RWPE2 (cell line): ENCODE measurements at regions not wholly inside any gene's neighbourhood (a gene's known extent, or its start where the extent isn't known, plus 50 kb on each side); places are given as distances from the start of the nearest gene placed in this dataset.

ENCODE experiments used
- ATAC-seq: fragments of 200-7000 bp; cut with Tn5 transposase; 3 replicates; pipeline ENCODE4 v1.9.1; 2021; ENCODE audit warnings: low read depth
- DNase-seq: peaks from one replicate; pipeline ENCODE4 v3.0.0-alpha.2; 2020; ENCODE audit warnings: low spot score
- H3K27ac ChIP-seq: fragments of 450-650 bp; 2 replicates; pipeline ENCODE4 v1.5.1; 2017; ENCODE audit warnings: mild to moderate bottlenecking; ENCODE audit not compliant: poor library complexity, severe bottlenecking
- H3K27me3 ChIP-seq: fragments of 250-450 bp; sonication (Bioruptor Pico); 2 replicates; pipeline ENCODE4 v1.5.1; 2021; ENCODE audit warnings: mild to moderate bottlenecking, moderate library complexity; ENCODE audit not compliant: insufficient read depth, poor library complexity, severe bottlenecking
- H3K36me3 ChIP-seq: fragments of 250-450 bp; sonication (Bioruptor Pico); 2 replicates; pipeline ENCODE4 v1.5.1; 2020; ENCODE audit warnings: low read depth, mild to moderate bottlenecking, moderate library complexity
- H3K4me1 ChIP-seq: fragments of 250-450 bp; sonication (Bioruptor Pico); 2 replicates; pipeline ENCODE4 v1.5.1; 2021; ENCODE audit warnings: mild to moderate bottlenecking, moderate library complexity; ENCODE audit not compliant: insufficient read depth, poor library complexity, severe bottlenecking
- H3K4me3 ChIP-seq: fragments of 250-450 bp; sonication (Bioruptor Pico); 2 replicates; pipeline ENCODE4 v1.5.1; 2021; ENCODE audit warnings: mild to moderate bottlenecking, moderate library complexity; ENCODE audit not compliant: severe bottlenecking
- H3K9me3 ChIP-seq: fragments of 250-450 bp; sonication (Bioruptor Pico); 2 replicates; pipeline ENCODE4 v1.5.1; 2021; ENCODE audit warnings: mild to moderate bottlenecking, moderate library complexity; ENCODE audit not compliant: severe bottlenecking
- CTCF ChIP-seq: fragments of 450-650 bp; IDR thresholded peaks from one replicate; pipeline ENCODE4 v1.5.1; 2017; ENCODE audit warnings: mild to moderate bottlenecking, moderate library complexity; ENCODE audit not compliant: poor library complexity, severe bottlenecking

- Histone ChIP-seq H3K9me3 (no peaks in the 10 kb centered on the region), H3K4me3 (no peak overlapping the region), H3K27me3 (no peaks in the 10 kb centered on the region), H3K36me3 (no peaks in the 10 kb centered on the region), H3K27ac (no peak overlapping the region), H3K4me1 (no peaks in the 10 kb centered on the region)
- DNase-seq = no peak
- ATAC-seq = no peak
- TF ChIP-seq CTCF = no peak
Observed at GRCh38 chr5:102130890-102131289, 165.2 kb downstream of the SLCO4C1 start.

- H3K9me3 ChIP-seq = no peaks in the 10 kb centered on the region
- ATAC-seq (no peak), DNase-seq (no peak)
- no peak overlapping the region for H3K4me3 ChIP-seq
- no peak overlapping the region for H3K27ac ChIP-seq
- H3K27me3 ChIP-seq = peaks cover under 1% of the 10 kb centered on the region
- no peaks in the 10 kb centered on the region for H3K4me1 ChIP-seq
- TF ChIP-seq CTCF = no peak
- H3K36me3 ChIP-seq = no peaks in the 10 kb centered on the region
Observed at GRCh38 chr5:102130386-102130785, 165.7 kb downstream of the SLCO4C1 start.

- Histone ChIP-seq H3K9me3 (no peaks in the 10 kb centered on the region), H3K4me1 (no peaks in the 10 kb centered on the region), H3K4me3 (no peak overlapping the region), H3K36me3 (no peaks in the 10 kb centered on the region), H3K27ac (no peak overlapping the region), H3K27me3 (no peaks in the 10 kb centered on the region)
- no peak for TF ChIP-seq CTCF
- ATAC-seq (no peak), DNase-seq (no peak)
Observed at GRCh38 chr5:102119252-102119651, 176.8 kb downstream of the SLCO4C1 start.

GRCh38 chr5:102115736-102116135 is 180.3 kb downstream of the SLCO4C1 start:
- no peak for ATAC-seq

More at GRCh38 chr5:102115736-102116135, 180.3 kb downstream of the SLCO4C1 start:
- TF ChIP-seq CTCF = no peak
- no peak for DNase-seq
- Histone ChIP-seq H3K27me3 (no peaks in the 10 kb centered on the region), H3K36me3 (no peaks in the 10 kb centered on the region), H3K27ac (no peak overlapping the region), H3K4me3 (no peak overlapping the region), H3K9me3 (no peaks in the 10 kb centered on the region), H3K4me1 (no peaks in the 10 kb centered on the region)
